ENCODE measurements at regions not wholly inside any gene's neighbourhood (a gene's known extent, or its start where the extent isn't known, plus 50 kb on each side); places are given as distances from the start of the nearest gene placed in this dataset.

- no peaks in the 10 kb centered on the region for H3K4me1 ChIP-seq (ENCODE audit: control insufficient read depth, low read length)
- 0 out of 2 replicates have a peak, but pooled peaks cover 8% of the 10 kb centered on the region for H3K27me3 ChIP-seq (ENCODE audit: control insufficient read depth, low read length)
- no peaks in the 10 kb centered on the region for H3K79me2 ChIP-seq (ENCODE audit: control insufficient read depth, low read length)
- no peak overlapping the region for H3K4me2 ChIP-seq (ENCODE audit: low read length)
- no peak overlapping the region for H3K4me3 ChIP-seq (ENCODE audit: low read length)
- no peak for TF ChIP-seq EZH2phosphoT487 (IDR thresholded peaks at IDR 0.05; ENCODE audit: borderline replicate concordance, low read length)
- no peak for TF ChIP-seq CTCF (IDR thresholded peaks at IDR 0.05; ENCODE audit: low read depth, low read length, poor library complexity, severe bottlenecking)
- H3F3A ChIP-seq (ENCODE audit: control insufficient read depth, insufficient read depth): no peaks in the 10 kb centered on the region
- H3K27ac ChIP-seq (ENCODE audit: low read depth, low read length): no peak overlapping the region
- no peaks in the 10 kb centered on the region for H3K9me3 ChIP-seq (ENCODE audit: control insufficient read depth, insufficient read depth, low read length)
- H3K36me3 ChIP-seq (ENCODE audit: control insufficient read depth, low read length): no peaks in the 10 kb centered on the region
- H3K9me2 ChIP-seq (replicated peaks; ENCODE audit: control insufficient read depth, low read length): no peaks in the 10 kb centered on the region
- no peaks in the 10 kb centered on the region for H4K20me1 ChIP-seq (ENCODE audit: control insufficient read depth, insufficient read depth, low read depth, low read length)
Observed at GRCh38 chr1:101356013-101356412, 119.2 kb downstream of the S1PR1 start.

GRCh38 chr1:101356604-101357443 is 120.0 kb downstream of the S1PR1 start:
- Histone ChIP-seq H3K27ac (ENCODE audit: low read depth, low read length) (no peak overlapping the region), H3K27me3 (ENCODE audit: control insufficient read depth, low read length) (0 out of 2 replicates have a peak, but pooled peaks cover 8% of the 10 kb centered on the region), H3K36me3 (ENCODE audit: control insufficient read depth, low read length) (no peaks in the 10 kb centered on the region), H3K4me3 (ENCODE audit: low read length) (no peak overlapping the region), H4K20me1 (ENCODE audit: control insufficient read depth, insufficient read depth, low read depth, low read length) (no peaks in the 10 kb centered on the region), H3F3A (ENCODE audit: control insufficient read depth, insufficient read depth) (no peaks in the 10 kb centered on the region), H3K4me2 (ENCODE audit: low read length) (no peak overlapping the region), H3K79me2 (ENCODE audit: control insufficient read depth, low read length) (no peaks in the 10 kb centered on the region), H3K4me1 (ENCODE audit: control insufficient read depth, low read length) (no peaks in the 10 kb centered on the region), H3K9me3 (ENCODE audit: control insufficient read depth, insufficient read depth, low read length) (no peaks in the 10 kb centered on the region), H3K9me2 (replicated peaks; ENCODE audit: control insufficient read depth, low read length) (no peaks in the 10 kb centered on the region)
- TF ChIP-seq EZH2phosphoT487 (IDR thresholded peaks at IDR 0.05; ENCODE audit: borderline replicate concordance, low read length) (no peak), CTCF (IDR thresholded peaks at IDR 0.05; ENCODE audit: low read depth, low read length, poor library complexity, severe bottlenecking) (no peak)

- Histone ChIP-seq H3F3A (ENCODE audit: control insufficient read depth, insufficient read depth) (no peaks in the 10 kb centered on the region), H3K27ac (ENCODE audit: low read depth, low read length) (no peak overlapping the region), H3K79me2 (ENCODE audit: control insufficient read depth, low read length) (no peaks in the 10 kb centered on the region), H3K9me3 (ENCODE audit: control insufficient read depth, insufficient read depth, low read length) (no peaks in the 10 kb centered on the region), H3K36me3 (ENCODE audit: control insufficient read depth, low read length) (no peaks in the 10 kb centered on the region), H3K9me2 (replicated peaks; ENCODE audit: control insufficient read depth, low read length) (no peaks in the 10 kb centered on the region), H3K4me1 (ENCODE audit: control insufficient read depth, low read length) (no peaks in the 10 kb centered on the region), H3K4me3 (ENCODE audit: low read length) (no peak overlapping the region), H4K20me1 (ENCODE audit: control insufficient read depth, insufficient read depth, low read depth, low read length) (no peaks in the 10 kb centered on the region), H3K4me2 (ENCODE audit: low read length) (no peak overlapping the region), H3K27me3 (ENCODE audit: control insufficient read depth, low read length) (0 out of 2 replicates have a peak, but pooled peaks cover 8% of the 10 kb centered on the region)
- no peak for TF ChIP-seq EZH2phosphoT487 (IDR thresholded peaks at IDR 0.05; ENCODE audit: borderline replicate concordance, low read length)
- TF ChIP-seq CTCF (IDR thresholded peaks at IDR 0.05; ENCODE audit: low read depth, low read length, poor library complexity, severe bottlenecking): peak; percentile 95
Observed at GRCh38 chr1:101357444-101357986, 120.7 kb downstream of the S1PR1 start.

Measured in DOHH2 (cell line).